ENCODE measurements at regions not wholly inside any gene's neighbourhood (a gene's known extent, or its start where the extent isn't known, plus 50 kb on each side); places are given as distances from the start of the nearest gene placed in this dataset.

GRCh38 chr18:47750889-47751423, 179.5 kb downstream of the SMAD2 start:
- no peak for TF ChIP-seq CTCF (IDR thresholded peaks at IDR 0.05)
- TF ChIP-seq MAX (IDR thresholded peaks at IDR 0.05) = no peak
- no peak for TF ChIP-seq ZFP36 (IDR thresholded peaks at IDR 0.05; ENCODE audit: borderline replicate concordance, partially characterized antibody)
- TF ChIP-seq POLR2A (IDR thresholded peaks at IDR 0.05; ENCODE audit: low read length) = no peak
- TF ChIP-seq REST (IDR thresholded peaks at IDR 0.05) = no peak

Data from A549 (cell line).